Activated B cell treated with CpG ODN at 0.5 μM for 24 hours (primary cell): ENCODE measurements at regions not wholly inside any gene's neighbourhood (a gene's known extent, or its start where the extent isn't known, plus 50 kb on each side); places are given as distances from the start of the nearest gene placed in this dataset.
"Not testable (repeated sequence)": the region's sequence is repeated elsewhere in the genome, so short reads cannot be mapped to it uniquely, and the experiment has no call there.

Experiments
- ATAC-seq: fragments of 200-7000 bp; cut with Tn5 transposase; one replicate; pipeline ENCODE4 v1.10.0; 2021; ENCODE audit warnings: low read depth, mild to moderate bottlenecking, moderate library complexity
- CTCF ChIA-PET: fragments of 350-600 bp; sonication (Branson Sonifier 250); formaldehyde crosslinking; loops from one replicate; lab custom pipeline; 2021; ENCODE audit warnings: antibody characterized with exemption; lab: Charles Lee
- POLR2A ChIA-PET: fragments of 350-600 bp; sonication (Branson Sonifier 250); formaldehyde crosslinking; loops from one replicate; lab custom pipeline; 2021; ENCODE audit warnings: antibody characterized with exemption; lab: Charles Lee
- DNase-seq: peaks from one replicate; pipeline ENCODE4 v3.0.0; 2022
- H3K27ac Mint-ChIP-seq: one replicate; pipeline ENCODE4 v1.8.0; 2020; ENCODE audit warnings: mixed read lengths
- H3K27me3 Mint-ChIP-seq: one replicate; pipeline ENCODE4 v1.8.0; 2021; ENCODE audit warnings: mixed read lengths
- H3K36me3 Mint-ChIP-seq: one replicate; pipeline ENCODE4 v1.8.0; 2021; ENCODE audit warnings: low read depth, mixed read lengths
- H3K4me1 Mint-ChIP-seq: one replicate; pipeline ENCODE4 v1.8.0; 2021; ENCODE audit warnings: mixed read lengths
- H3K4me3 Mint-ChIP-seq: one replicate; pipeline ENCODE4 v1.8.0; 2020; ENCODE audit warnings: mild to moderate bottlenecking, mixed read lengths
- H3K9me3 Mint-ChIP-seq: one replicate; pipeline ENCODE4 v1.8.0; 2020; ENCODE audit warnings: mixed read lengths
- CTCF ChIP-seq: fragments of 200-600 bp; IDR thresholded peaks from one replicate; pipeline ENCODE4 v1.8.0; 2022; ENCODE audit warnings: antibody characterized with exemption, mild to moderate bottlenecking
- intact Hi-C: fragments of 100-400 bp; cut with micrococcal nuclease; formaldehyde crosslinking; loops from one replicate; pipeline ENCODE4 v1.15.1; 2024

GRCh38 chr10:100632027-100632426 is 96.3 kb downstream of the HIF1AN start:
- Mint-ChIP-seq H3K4me1 (no peaks in the 10 kb centered on the region), H3K9me3 (no peaks in the 10 kb centered on the region), H3K36me3 (no peaks in the 10 kb centered on the region), H3K27me3 (peaks cover 33% of the 10 kb centered on the region), H3K27ac (no peak overlapping the region), H3K4me3 (no peak overlapping the region)
- ChIA-PET CTCF (interaction anchor here (0.7 kb wide), 1 partner anchor 196 kb away, joined by 3 read pairs; no protein-coding TSS in a partner anchor), POLR2A (no interaction called here)
- intact Hi-C loops, result no loop called here
- ATAC-seq (no peak), DNase-seq (no peak)
- TF ChIP-seq CTCF, result no peak

GRCh38 chr10:100634034-100634433 is 98.3 kb downstream of the HIF1AN start:
- no peak for ATAC-seq
- Mint-ChIP-seq H3K27me3 (peaks cover 34% of the 10 kb centered on the region), H3K36me3 (no peaks in the 10 kb centered on the region), H3K9me3 (no peaks in the 10 kb centered on the region), H3K4me1 (no peaks in the 10 kb centered on the region), H3K4me3 (no peak overlapping the region), H3K27ac (no peak overlapping the region)
- CTCF ChIA-PET, result no interaction called here
- TF ChIP-seq CTCF, result no peak
- POLR2A ChIA-PET, result no interaction called here
- intact Hi-C loops, result no loop called here
- DNase-seq, result no peak

- Mint-ChIP-seq H3K36me3 (no peaks in the 10 kb centered on the region), H3K27me3 (peaks cover 48% of the 10 kb centered on the region), H3K27ac (no peak overlapping the region), H3K9me3 (no peaks in the 10 kb centered on the region), H3K4me3 (no peak overlapping the region), H3K4me1 (no peaks in the 10 kb centered on the region)
- ATAC-seq (no peak), DNase-seq (no peak)
- ChIA-PET CTCF (no interaction called here), POLR2A (no interaction called here)
- TF ChIP-seq CTCF, result no peak
- intact Hi-C loops, result no loop called here
Measured at GRCh38 chr10:100636848-100637553, 101.3 kb downstream of the HIF1AN start.

DNA sequence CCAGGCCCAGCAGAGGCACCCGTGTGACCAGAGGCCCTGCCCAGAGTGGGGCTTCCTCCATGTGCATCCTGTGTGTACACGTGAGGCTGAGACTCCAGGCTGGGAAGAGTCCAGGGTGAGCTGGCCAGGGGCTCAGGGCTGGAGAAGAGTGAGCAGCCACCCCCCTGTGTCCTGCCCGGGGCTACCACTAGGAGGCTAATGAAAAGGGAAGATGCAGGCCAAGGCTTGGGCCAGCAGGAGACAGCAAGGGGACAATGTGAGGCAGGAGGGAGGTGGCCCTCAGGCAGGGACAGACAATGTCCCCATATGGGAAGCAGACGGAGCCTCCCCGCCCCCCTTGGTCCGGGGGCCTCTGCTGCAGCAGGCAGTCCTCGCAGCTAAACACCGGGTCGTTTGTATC is 102.0 kb downstream of the HIF1AN start:
- no peaks in the 10 kb centered on the region for H3K36me3 Mint-ChIP-seq
- no peaks in the 10 kb centered on the region for H3K4me1 Mint-ChIP-seq
- DNase-seq, result no peak
- ATAC-seq, result no peak
- H3K9me3 Mint-ChIP-seq, result no peaks in the 10 kb centered on the region
- ChIA-PET POLR2A (no interaction called here), CTCF (no interaction called here)
- no peak overlapping the region for H3K4me3 Mint-ChIP-seq
- peaks cover 51% of the 10 kb centered on the region for H3K27me3 Mint-ChIP-seq
- intact Hi-C loops, result no loop called here
- TF ChIP-seq CTCF, result no peak
- no peak overlapping the region for H3K27ac Mint-ChIP-seq

DNA sequence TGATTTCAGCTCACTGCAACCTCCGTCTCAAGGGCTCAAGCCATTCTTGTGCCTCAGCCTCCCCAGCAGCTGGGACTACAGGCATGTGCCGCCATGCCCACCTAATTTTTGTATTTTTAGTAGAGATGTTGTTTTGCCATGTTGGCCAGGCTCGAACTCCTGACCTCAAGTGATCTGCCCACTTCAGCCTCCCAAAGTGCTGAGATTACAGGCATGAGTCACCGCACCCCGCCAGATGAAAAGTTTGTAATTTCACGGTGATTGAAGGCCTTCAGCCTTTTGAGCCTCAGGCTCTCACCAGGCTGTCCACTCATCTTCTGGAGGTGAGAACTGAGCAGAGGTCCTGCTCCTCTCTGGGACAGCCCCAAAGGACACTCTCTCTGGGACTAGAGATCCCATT is 103.2 kb downstream of the HIF1AN start:
- intact Hi-C loops, CTCF ChIA-PET, H3K4me1 Mint-ChIP-seq, DNase-seq, H3K36me3 Mint-ChIP-seq, H3K9me3 Mint-ChIP-seq, POLR2A ChIA-PET, ATAC-seq, H3K4me3 Mint-ChIP-seq, H3K27ac Mint-ChIP-seq: not testable (repeated sequence)
- peaks cover 50% of the 10 kb centered on the region for H3K27me3 Mint-ChIP-seq
